ENCODE measurements at regions not wholly inside any gene's neighbourhood (a gene's known extent, or its start where the extent isn't known, plus 50 kb on each side); places are given as distances from the start of the nearest gene placed in this dataset.

DNA sequence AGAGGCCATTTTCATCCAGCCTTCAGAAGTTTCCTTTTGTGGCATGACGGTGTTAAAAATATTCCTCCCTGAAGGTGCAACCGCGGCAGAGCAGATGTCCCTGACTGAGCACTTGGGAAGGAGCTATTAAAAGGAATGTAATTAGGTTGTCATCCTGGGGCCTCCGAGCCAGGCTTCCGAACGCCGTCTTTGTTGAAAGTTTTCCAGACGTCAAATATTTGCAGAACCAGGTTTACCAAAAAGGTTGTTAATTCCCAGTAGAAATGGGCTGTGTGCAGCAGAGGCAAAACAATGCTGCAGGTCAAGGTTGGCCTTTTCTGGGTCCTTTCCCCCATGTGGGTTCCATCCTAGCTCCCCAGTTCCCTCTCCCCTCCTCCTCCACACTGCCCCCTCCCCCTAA lies 88.8 kb upstream of the CALM2 start:
- DNase-seq (ENCODE audit: low read depth in 2 of 2), result no peak

DNA sequence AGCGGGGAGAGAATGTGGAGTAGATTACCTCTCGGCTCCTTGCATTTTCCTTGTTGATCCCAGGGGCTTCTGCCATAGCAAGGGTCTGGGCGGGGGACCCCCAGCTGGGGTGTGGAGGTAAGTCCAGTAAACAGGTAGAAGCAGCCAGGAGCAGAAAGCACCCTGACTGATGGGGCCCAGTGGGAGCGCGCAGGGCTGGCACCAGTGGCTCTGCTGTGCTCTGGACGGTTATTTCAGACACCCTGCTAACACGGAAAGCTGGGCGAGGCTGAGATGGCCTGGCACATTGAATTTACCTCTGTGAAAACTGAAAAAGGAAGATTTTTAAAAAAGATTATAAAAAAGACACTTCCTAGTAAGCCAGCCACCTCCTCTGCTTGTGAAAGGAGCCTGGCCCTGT lies 88.4 kb upstream of the CALM2 start:
- no peak for DNase-seq (ENCODE audit: low read depth in 2 of 2)

DNA sequence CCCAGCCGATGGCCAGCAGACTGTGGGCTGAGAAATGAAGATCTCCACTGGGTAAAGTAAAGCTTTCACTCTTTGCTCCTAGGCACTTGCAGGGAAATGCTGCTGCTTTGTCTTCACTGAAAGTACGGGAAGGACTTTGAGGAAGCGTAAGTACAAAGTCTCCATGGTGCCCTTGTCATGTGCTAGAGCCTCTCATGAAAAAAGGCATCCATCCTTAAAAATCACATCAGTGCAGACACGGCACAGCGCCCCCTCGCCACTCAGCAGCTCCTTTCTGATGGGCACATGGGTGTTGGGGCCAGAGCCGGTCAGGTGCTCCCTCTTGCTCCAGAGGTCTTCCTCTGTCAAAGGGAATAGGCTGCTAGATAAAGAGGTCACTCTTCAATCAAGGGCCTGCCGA lies 87.8 kb upstream of the CALM2 start:
- no peak for DNase-seq (ENCODE audit: low read depth in 2 of 2)

DNA sequence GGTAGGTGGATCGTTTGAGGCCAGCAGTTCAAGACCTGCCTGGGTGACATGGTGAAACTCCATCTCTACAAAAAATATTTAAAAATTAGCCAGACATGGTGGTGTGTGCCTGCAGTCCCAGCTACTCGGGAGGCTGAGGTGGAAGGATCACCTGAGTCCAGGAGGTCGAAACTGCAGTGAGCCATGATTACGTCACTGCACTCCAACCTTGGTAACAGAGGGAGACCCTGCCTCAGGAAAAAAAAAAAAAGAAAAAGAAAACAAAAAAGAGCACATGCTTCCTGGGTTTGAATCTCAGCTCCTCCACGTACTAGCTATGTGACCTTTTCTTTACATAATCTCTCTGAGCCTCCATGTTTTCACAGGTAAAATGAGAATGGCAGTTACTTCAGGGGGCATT lies 86.3 kb upstream of the CALM2 start:
- DNase-seq (ENCODE audit: low read depth in 2 of 2), result no peak

DNA sequence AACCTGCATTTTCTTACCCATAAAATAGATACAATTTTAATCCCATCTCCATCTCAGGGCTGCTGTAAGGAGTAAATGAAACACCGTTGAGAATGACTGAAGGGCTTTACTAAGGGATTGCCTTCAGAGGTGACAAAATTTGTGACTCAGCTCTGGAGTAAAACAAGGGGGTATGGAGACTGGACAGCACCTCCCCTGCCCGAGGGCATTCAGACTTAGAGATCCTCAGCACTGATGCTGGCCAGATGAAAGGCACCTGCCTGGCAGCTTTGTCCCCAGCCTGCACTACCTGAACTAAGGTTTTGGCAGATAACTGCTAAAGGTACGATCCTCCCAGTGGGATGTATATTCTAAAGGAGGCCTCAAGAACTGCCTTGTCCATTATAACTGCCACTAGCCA lies 84.7 kb upstream of the CALM2 start:
- DNase-seq (ENCODE audit: low read depth in 2 of 2), result no peak

DNA sequence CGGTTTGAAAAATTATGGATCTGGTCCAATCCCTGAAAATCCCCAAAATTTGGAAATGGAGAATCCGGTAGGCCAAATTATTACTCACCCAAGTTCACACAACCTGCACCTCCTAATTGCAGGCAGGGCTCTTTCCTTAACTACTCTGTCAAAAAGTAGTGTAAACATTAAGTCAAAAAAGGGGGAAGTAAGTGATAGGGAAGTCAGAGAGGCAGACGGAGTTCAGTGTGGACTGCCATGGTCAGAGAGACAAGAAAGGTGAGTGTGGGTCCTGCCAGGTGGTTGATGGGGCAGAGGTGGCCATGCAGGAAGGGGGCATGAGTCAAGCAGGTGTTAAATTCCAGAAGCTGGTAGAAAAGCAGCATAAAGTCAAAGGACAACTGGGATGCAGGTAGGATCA lies 83.5 kb upstream of the CALM2 start:
- DNase-seq (ENCODE audit: low read depth in 2 of 2), result no peak

DNA sequence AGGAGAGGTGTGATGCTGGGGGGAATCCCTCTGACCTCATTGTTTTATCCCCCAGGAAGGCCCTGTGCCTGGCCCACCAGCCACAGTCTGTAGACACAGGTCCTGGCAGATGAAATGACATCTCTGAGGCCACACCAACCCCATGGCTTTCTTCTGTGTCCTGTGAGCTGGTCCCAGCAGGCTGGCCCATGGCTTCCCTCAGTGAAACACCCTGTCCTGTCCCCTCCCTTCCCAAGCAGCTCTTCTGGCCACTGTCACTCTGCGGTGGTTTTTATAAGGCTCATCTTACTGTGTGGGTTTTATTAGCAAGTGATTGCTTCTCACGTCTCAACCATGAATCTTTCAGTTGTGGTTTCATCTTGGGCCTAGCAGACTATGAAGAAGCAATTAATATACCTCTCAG lies 81.6 kb upstream of the CALM2 start:
- no peak for DNase-seq (ENCODE audit: low read depth in 2 of 2)

DNA sequence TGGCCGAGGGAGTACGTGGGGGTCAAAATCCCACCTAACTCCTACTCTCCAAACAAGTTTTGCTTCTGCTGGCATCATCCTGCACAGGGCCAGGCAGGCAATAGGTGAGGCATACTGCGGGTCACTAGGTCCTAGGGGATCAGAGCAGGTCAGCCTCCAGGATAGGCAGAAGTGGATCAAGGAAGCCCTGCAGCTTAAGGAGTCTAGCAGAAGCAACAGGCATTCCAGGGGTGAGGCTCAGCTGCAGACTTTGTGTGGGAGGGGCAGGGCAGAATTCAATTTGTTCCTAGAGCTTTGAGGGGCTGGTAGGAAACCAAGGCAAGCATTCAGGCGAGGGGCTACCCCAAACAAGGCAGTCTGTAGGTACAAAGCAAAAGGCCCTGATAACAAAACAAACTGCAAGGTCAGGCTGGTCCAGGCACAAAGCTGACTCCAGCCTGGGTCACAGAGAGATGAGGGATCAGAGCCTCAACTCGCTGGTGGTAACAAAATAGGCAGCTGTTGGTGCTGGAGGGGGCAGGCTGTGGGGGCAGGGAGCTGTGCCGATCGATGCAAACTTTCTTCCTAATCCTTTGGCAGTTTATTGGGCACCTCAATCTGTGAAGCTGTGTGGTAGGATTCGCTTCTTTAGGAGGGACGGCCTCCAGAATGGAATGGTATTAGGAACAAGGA lies 80.2 kb upstream of the CALM2 start:
- no peak for DNase-seq (ENCODE audit: low read depth in 2 of 2)

DNA sequence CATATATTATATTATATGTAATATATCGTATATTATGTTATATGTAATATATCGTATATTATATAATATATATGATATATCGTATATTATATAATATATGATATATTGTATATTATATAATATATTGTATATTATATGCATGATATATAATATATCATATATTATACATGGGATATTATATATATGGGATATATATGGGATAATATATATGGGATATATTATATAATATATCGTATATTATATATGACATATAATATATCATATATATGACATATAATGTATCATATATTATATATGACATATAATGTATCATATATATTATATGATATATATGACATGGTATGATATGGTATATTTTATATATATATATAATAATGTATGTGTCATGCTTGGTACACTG lies 79.5 kb upstream of the CALM2 start:
- DNase-seq (ENCODE audit: low read depth in 2 of 2), result no peak

DNA sequence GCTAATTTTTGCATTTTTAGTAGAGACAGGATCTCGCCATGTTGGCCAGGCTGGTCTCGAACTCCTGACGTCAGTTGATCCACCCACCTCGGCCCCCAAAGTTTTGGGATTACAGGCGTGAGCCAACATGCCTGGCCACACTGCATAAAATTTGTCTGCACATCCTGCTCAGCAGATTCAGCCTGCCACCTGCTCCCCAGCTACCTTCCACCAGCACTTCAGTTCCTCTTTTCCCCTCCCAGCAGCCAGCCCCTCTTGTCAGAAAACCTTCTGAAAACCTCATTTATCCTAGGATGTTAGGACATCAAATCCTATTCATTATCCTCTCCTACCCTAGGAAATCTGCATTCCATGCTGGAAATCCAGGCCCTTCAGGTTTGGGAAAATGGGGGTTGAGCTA lies 78.2 kb upstream of the CALM2 start:
- DNase-seq (ENCODE audit: low read depth in 2 of 2), result no peak

DNA sequence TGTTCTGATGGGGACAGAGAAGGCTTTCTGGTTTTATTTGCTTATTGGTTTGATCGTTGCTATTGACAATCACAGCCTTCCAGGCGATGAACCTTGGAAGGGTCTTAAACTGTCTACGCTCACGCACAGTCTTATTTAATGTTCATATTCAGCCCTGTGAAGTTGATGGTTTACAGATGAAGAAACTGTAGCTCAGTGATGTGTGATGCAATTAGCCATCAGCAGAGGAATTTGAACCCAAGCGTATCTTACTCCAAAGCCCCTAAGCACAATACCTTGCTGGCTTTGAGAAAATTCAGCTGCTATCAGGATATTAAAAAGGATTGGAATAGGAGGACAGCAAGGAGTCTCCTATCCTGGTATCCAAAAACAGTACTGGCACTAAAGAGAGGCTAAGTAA lies 77.1 kb upstream of the CALM2 start:
- DNase-seq (ENCODE audit: low read depth in 2 of 2), result no peak

DNA sequence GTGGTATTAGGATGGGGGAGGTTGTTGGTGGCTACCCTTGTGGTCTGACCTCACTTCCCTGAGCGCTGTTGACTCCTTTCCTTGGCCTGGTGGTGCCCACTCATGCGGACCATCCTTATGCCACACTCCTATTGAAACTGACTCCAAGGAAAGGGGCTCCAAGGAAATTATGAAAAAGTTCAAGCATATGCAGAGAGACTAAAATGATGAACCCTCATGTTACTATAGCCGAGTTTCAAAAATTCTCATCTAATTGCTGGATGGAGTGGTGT lies 75.0 kb upstream of the CALM2 start:
- no peak for DNase-seq (ENCODE audit: low read depth in 2 of 2)

DNA sequence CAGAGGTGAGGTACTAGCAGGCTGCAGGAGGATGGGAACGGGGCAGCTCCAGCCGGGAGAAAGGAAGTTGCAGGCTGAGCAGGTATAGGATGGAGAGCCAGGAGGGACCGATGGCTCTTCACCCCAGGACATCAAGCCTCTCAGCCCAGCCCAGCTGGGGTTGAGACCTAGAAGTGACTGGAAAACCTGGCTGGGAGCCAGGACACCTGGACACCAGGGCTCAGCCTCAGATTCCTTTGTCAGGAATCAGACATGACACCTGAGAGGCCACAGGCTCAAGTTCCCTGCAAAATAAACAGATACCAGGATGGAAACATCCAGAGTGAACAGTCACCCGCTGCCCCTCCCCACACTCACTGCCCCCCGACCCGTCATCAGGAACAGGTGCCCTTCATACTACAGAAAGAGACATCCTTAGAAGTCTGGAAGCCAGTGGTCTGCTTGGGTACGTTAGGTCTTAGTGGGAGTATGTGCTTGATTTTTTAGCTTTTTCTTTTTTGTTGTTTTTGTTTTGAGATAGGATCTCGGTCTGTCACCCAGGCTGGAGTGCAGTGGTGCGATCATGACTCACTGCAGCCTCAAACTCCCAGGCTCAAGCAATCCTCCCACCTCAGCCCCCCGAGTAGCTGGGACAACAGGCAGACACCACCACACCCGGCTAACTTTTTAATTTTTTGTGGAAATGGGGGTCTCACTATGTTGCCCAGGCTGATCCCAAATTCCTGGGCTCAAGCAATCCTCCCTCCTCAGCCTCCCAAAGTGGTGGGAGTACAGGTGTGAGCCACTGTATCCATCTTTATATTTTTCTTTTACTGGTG lies 74.5 kb upstream of the CALM2 start:
- no peak for DNase-seq (ENCODE audit: low read depth in 2 of 2)

DNA sequence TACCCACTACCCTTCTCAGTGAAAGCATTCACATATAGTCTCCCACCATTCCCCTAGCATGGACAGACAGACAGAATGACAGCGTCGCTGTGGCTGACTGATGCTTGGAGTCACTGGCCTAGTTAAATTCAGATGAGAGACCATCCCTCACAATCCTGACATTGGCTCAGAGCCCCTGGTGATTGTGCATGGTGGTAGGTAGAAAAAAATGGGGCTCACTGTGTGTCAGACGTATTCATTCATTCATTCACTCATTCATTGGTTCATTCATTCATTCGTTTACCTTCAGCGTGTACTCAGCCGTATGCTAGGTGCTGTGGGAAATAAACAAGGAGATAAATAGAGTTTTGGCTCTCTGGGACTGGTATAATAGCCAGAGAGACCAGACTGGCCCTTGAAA lies 73.6 kb upstream of the CALM2 start:
- DNase-seq (ENCODE audit: low read depth in 2 of 2), result no peak

DNA sequence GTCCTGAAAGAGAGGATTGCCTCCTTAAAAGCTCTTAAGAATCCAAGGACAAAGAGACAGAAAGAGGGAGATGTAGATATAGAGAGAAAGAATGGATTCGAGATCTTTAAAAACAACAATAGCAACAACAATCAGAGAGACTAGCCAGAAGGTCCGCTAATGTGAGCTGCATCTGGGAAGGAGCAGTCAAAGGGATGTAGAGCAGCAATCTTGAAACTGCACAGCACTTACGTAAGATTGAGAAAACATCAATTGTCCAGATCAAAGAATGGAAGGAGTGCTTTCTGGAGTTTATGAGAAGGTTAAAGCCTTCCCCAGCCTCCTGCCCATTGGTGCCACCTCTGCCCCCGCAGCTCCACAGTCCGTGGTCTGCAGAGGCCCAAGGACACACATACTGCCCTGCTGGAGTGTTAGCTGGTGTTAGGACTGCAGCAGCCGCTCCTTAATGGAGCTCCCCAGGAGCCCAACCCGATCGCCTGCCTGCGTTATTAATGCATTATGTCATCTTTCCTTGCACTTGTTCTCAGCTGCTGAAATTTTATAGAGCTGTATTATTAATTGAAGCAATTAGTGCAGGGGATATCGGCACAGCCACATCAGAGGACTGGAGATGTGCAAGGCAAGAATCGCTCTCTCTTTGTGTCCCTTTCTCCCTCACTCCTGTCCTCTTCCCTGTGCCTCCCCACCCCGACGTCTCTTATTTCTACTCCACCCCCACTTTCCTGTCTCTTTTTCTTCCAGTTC lies 73.0 kb upstream of the CALM2 start:
- no peak for DNase-seq (ENCODE audit: low read depth in 2 of 2)

DNA sequence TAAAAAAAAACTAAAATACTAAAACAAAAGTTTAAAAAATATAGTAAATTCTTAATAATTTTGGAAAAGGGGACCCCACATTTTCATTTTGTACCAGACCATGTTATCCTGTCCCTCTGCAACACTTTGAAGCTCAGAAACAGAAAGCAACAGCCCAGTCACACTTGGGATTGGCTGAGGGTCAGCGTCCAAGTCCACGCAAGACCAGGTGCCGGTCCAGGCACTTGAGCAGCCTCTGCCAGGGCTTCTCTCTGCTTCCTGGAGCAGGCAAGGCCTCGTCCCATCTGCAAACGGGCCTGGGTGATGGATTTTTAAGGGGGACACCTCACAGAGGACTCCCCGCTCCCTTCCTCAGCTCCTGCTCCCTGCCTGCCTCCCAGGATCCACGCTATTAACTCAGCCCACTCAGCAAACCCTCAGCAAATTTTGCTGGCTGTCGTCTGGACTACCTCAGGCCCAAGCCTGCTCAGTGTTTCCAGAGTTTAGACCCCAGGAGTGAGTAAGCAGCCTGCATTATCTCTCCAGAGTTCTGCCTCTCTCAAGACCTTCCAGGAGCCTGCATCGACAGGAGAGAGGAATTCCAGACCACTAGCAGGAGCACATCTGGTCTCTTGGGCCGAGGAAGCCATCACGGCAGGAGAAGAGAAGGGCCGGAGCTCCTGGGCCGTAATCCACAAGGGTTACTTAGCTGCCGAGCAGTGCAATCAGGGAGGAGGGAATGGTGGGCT lies 67.4 kb upstream of the CALM2 start:
- DNase-seq (ENCODE audit: low read depth in 2 of 2), result no peak

DNA sequence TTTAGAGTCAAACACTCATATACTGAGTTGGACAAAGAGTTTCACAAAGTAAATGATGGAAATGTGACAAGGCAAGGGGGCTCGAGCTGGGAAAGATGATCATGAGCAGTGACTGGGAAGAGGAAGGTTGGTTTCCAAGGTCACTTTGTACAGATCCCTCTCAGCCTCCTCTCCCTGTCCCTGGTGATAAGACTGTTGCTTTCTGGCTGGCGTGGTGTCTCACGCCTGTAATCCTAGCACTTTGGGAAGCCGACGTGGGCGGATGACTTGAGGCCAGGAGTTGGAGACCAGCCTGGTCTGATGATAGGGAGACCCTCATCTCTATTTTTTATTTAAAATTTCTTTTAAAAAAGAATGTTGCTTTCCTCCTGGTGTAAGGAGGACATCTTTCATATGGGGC lies 65.4 kb upstream of the CALM2 start:
- no peak for DNase-seq (ENCODE audit: low read depth in 2 of 2)

DNA sequence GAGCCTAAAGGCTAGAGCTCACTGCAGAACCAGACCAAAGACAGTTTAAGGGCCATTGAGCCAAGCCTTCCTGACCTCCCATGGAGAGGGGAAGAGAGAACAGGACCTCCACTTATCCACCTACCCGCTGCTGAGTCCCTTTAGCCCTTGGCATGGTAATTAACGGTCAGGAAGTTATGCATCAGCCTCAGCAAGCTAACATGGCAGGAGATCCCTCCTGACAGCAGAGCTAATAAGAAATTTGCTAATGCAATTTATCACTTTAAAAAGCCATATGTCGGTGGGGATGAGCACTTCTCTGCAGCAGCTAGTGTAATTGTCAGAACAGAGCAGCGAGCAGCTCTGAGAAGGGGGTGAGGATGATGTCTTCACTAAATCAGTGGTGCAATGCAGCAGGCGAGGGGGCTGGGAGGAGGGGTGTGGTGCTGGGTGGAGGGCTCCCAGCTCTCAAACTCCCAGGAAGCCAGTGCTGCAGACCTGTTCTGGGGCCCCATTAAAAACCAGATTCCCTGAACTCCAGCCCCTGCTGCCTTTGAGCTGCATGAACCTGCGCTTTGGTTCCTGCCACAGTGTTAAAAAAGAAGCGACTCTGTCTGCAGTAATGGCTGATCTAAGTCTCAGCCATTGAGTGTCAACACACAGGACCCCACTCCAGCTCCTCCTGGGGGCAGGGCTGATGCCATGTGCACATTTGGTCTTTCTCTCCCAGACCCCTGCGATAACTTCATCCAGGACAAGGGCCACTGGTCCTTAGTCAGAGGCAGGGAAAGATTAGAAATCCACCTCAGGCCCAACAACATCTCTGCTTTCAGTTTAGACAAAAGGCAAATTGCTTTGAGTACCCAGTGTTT lies 63.0 kb upstream of the CALM2 start:
- DNase-seq (ENCODE audit: low read depth in 2 of 2), result no peak

DNA sequence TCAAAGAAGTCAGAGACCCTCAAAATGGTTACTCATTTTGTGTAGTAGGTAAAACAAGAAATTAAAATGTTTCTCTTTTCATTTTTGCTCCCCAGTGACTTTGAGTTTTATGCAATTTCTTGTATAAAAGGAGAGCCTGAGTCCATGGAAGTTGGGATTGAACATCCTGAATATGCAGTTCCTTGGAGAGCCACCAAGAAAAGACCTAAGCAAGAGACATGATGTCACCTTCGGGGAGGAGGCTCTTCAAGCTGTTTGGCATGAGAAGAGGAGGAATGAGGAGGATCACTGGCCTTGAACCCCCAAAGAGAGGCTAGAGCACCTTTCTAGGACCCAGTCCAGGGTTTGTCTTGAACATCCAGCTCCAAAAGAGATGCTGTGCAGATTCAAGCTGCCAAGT lies 62.3 kb upstream of the CALM2 start:
- DNase-seq (ENCODE audit: low read depth in 2 of 2), result no peak

DNA sequence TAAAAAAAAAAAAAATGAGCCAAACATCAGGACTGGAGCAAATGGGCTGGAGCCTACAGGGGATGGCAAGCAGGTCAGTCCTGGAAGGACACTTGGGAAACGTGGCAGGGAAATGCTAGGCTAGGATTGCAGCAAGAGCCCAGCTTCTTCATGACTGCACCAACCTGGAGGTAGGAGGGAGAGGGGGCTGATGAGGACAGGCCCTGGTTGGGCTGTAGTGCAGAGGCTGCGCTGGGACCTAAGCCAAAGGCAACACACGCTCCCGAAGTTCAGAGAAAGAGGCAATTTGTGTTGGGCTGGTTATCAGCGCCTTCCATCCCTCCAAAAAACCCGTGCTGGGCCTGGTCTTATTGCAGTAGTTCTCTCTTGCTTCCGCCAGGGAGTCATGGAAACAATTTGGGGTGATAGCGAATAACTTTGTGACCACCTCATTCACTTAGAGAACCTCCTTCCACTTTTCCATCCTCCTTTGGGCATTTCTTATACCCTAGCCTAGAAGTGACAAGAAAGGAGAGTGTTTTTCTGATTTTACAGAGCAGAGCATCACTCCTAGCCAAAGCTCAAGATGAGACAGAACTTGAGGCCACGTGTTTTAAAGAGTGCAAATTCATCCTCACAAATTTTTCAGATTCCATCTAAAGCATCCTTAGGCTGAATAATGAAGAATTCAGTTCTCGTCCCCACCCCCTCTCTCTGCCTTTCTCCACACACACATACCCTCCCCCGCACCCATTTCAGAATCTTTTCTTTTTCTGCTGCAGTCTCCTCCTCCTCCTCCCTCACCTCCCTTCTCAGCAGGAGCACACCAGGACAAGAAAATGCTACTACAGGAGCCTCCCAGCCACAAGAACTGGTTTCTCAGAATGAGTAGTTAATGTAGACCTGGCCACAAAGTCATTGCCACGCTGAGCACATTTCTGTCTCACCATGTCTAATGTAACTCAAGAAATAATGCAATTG lies 61.3 kb upstream of the CALM2 start:
- no peak for DNase-seq (ENCODE audit: low read depth in 2 of 2)

Measured in stimulated activated CD4-positive, alpha-beta T cell treated with anti-CD3 and anti-CD28 coated beads, Interleukin-4, amount 100 ng/mL, for 48 hours (primary cell).